Lung (tissue), 11 donors: ENCODE measurements at regions not wholly inside any gene's neighbourhood (a gene's known extent, or its start where the extent isn't known, plus 50 kb on each side); places are given as distances from the start of the nearest gene placed in this dataset.

Experiments
- ATAC-seq: fragments of 200-7000 bp; cut with Tn5 transposase; one replicate; pipeline ENCODE4 v1.9.1; 2020; ENCODE audit warnings: moderate number of reproducible peaks; ENCODE audit not compliant: insufficient read depth, low FRiP score
- DNase-seq, 3 donors: peaks; one replicate each; pipeline ENCODE4 v3.0.0-alpha.2; 2013 to 2017
- H3K27ac ChIP-seq, 2 donors: one replicate each; pipeline ENCODE4 v1.5.1; 2013; ENCODE audit warnings: mild to moderate bottlenecking in 2 of 2, moderate library complexity in 2 of 2, control low read depth in 1 of 2, inconsistent platforms in 1 of 2, low read depth in 1 of 2, low read length in 1 of 2
- H3K27me3 ChIP-seq, 3 donors: one replicate each; pipeline ENCODE4 v1.5.1; 2013; ENCODE audit warnings: low read length in 2 of 3; ENCODE audit not compliant: control insufficient read depth in 3 of 3, insufficient read depth in 3 of 3
- H3K36me3 ChIP-seq, 4 donors: one replicate each; pipeline ENCODE4 v1.5.1; 2013; ENCODE audit warnings: low read length in 4 of 4, mild to moderate bottlenecking in 1 of 4, moderate library complexity in 1 of 4; ENCODE audit not compliant: control insufficient read depth in 4 of 4, insufficient read depth in 4 of 4
- H3K4me1 ChIP-seq, 5 donors: one replicate each; pipeline ENCODE4 v1.5.1; 2013; ENCODE audit warnings: low read length in 5 of 5, mild to moderate bottlenecking in 2 of 5, moderate library complexity in 1 of 5; ENCODE audit not compliant: control insufficient read depth in 5 of 5, insufficient read depth in 5 of 5
- H3K4me3 ChIP-seq: one replicate; pipeline ENCODE4 v1.5.1; 2013; ENCODE audit warnings: mild to moderate bottlenecking, control low read depth, moderate library complexity
- H3K9ac ChIP-seq, 2 donors: one replicate each; pipeline ENCODE4 v1.5.1; 2013; ENCODE audit warnings: low read length in 2 of 2, control low read depth in 1 of 2; ENCODE audit not compliant: insufficient read depth in 1 of 2
- H3K9me3 ChIP-seq, 4 donors: one replicate each; pipeline ENCODE4 v1.5.1; 2013; ENCODE audit warnings: low read length in 3 of 4, mild to moderate bottlenecking in 1 of 4, moderate library complexity in 1 of 4; ENCODE audit not compliant: control insufficient read depth in 4 of 4, insufficient read depth in 3 of 4
- WGBS, 2 donors: extraction: QIAGEN DNeasy Blood & Tissue Kit; methylation state at CpG; one replicate each; pipeline ENCODE4 v1.1.7; 2013; 5-methylcytosine and 5-hydroxymethylcytosine counted together
- TF ChIP-seq, protein P1 (sequence below): IDR thresholded peaks from 2 replicates; pipeline ENCODE4 v1.5.1; 2012; ENCODE audit warnings: mild to moderate bottlenecking; ENCODE audit errors: control extremely low read depth, extremely low read depth
- donor health status: control.
- donor health status: control.
- donor health status: Bipolar disorder and iron deficiency.
- donor health status: healthy.
- donor health status: DM: yes; HTN: yes; CAD: no.

DNA sequence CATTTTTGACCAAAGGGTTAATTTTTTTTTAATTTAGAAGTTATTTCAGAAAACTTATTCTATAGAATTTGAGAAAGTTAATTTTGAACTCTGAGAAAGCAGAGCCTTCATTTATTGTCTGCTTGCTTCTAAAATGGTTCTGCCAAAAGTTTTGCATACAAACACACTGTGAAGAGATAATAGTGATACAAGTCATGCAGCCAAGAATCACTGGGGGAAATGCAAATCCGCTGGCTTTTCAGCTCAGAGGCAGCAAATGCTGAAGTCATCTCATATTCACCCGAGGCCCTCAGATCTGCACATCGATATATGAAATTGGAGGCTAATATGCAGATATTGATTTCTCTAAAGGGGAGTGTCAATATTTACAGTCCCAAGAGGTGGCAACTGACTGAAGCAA is 186.2 kb downstream of the KIT start:
- WGBS, 2 donors, result 83 to 91% methylated on average over 3 of the region's 3 CpGs
- Histone ChIP-seq H3K36me3 (no peaks in the 10 kb centered on the region), H3K4me3 (no peak overlapping the region), H3K4me1 (peaks cover 0 to 10% (median 2%) of the 10 kb centered on the region in 5 donors), H3K27me3 (no peaks in the 10 kb centered on the region), H3K9ac (no peak overlapping the region), H3K27ac (no peak overlapping the region), H3K9me3 (no peaks in the 10 kb centered on the region)
- DNase-seq (peak in 1 of 3 donors; percentile 51), ATAC-seq (no peak)
- TF ChIP-seq, protein P1, sequence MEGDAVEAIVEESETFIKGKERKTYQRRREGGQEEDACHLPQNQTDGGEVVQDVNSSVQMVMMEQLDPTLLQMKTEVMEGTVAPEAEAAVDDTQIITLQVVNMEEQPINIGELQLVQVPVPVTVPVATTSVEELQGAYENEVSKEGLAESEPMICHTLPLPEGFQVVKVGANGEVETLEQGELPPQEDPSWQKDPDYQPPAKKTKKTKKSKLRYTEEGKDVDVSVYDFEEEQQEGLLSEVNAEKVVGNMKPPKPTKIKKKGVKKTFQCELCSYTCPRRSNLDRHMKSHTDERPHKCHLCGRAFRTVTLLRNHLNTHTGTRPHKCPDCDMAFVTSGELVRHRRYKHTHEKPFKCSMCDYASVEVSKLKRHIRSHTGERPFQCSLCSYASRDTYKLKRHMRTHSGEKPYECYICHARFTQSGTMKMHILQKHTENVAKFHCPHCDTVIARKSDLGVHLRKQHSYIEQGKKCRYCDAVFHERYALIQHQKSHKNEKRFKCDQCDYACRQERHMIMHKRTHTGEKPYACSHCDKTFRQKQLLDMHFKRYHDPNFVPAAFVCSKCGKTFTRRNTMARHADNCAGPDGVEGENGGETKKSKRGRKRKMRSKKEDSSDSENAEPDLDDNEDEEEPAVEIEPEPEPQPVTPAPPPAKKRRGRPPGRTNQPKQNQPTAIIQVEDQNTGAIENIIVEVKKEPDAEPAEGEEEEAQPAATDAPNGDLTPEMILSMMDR, result no peak

DNA sequence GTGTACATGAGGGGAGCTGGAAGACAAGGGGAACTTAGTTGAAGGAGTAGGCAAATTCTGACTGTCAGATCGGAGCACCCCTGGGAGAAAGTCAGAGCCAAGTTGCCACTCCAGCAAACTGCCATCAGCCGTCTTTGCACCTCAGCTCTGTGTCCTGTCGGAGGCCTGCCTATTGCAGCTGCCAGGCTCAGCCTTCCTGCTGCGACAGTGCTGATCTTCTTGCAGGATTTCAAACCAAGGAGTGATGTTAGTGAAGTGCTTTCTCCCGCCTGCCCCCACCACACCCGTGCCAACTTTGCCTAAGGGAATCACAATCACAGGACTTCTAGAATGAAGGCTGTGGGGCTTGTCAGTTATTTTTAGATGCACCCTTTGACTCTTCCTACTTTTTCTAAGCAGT is 185.3 kb downstream of the KIT start:
- H3K27ac ChIP-seq, result no peak overlapping the region
- no peaks in the 10 kb centered on the region for H3K36me3 ChIP-seq
- no peak overlapping the region for H3K9ac ChIP-seq
- no peaks in the 10 kb centered on the region for H3K27me3 ChIP-seq
- no peak overlapping the region for H3K4me3 ChIP-seq
- peaks cover 0 to 13% (median 2%) of the 10 kb centered on the region in 5 donors for H3K4me1 ChIP-seq
- H3K9me3 ChIP-seq, result no peaks in the 10 kb centered on the region
- TF ChIP-seq, protein P1, result no peak
- WGBS, 2 donors, result 86 to 88% methylated on average over 6 of the region's 6 CpGs
- DNase-seq, result no peak
- ATAC-seq, result no peak

DNA sequence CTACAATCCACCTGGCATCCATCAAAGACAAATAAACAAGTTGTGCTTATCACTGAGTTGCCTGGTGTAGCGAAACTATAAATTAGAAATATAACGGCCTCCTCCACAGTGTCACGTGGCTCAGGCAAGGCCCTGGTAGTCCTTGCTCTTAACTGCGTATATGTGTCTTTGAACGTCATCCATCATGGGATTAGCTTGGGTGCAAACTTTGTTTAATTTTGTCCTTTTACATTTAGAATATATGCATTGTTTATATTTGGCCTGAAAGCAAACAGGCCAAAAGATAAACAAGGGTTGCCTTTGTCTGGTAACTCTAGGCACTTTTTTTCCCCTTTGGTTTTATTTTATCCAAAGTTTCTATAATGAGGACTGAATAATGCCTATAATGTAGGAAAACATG is 184.9 kb downstream of the KIT start:
- Histone ChIP-seq H3K4me3 (no peak overlapping the region), H3K27ac (no peak overlapping the region), H3K9me3 (no peaks in the 10 kb centered on the region), H3K36me3 (no peaks in the 10 kb centered on the region), H3K9ac (no peak overlapping the region), H3K4me1 (peaks cover 0 to 17% (median 2%) of the 10 kb centered on the region in 5 donors), H3K27me3 (no peaks in the 10 kb centered on the region)
- WGBS, 2 donors, result 86 to 87% methylated on average over 5 of the region's 5 CpGs
- DNase-seq (peak in 1 of 3 donors; percentile 17), ATAC-seq (no peak)
- TF ChIP-seq, protein P1, result no peak

DNA sequence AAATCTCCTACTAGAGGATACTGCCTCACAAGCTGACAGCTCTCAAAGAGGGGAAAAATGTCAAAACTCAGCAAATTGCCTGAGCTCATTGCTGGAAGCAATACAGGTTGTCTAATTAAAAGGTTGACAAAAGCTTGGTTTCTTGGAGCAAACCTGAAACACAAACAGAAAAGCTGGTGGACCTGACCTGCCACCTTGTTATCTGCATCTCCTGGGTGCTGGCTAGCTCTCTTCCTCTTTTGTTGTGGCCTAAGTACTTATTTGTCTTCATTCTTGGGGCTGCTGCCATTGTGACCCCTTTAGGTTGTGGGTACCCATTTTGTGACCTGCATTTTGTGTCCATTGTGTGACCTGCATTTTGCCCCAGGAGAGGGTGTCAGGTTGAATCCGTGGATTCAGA is 184.5 kb downstream of the KIT start:
- 81 to 85% methylated on average over 1 of the region's 1 CpG for WGBS, 2 donors
- Histone ChIP-seq H3K9ac (no peak overlapping the region), H3K9me3 (no peaks in the 10 kb centered on the region), H3K27ac (no peak overlapping the region), H3K4me3 (no peak overlapping the region), H3K36me3 (no peaks in the 10 kb centered on the region), H3K27me3 (no peaks in the 10 kb centered on the region), H3K4me1 (peaks cover 0 to 21% (median 2%) of the 10 kb centered on the region in 5 donors)
- DNase-seq (no peak), ATAC-seq (no peak)
- TF ChIP-seq, protein P1, result no peak
